C1 segment of cervical spinal cord (tissue), 14 donors: ENCODE measurements at regions not wholly inside any gene's neighbourhood (a gene's known extent, or its start where the extent isn't known, plus 50 kb on each side); places are given as distances from the start of the nearest gene placed in this dataset.
A peak's percentile ranks its signal among the peaks of the same experiment; 100 is the strongest.

Experiments
- DNase-seq, 14 donors: peaks; one replicate each; lab custom pipeline; 2025; lab: John Stamatoyannopoulos, UW

DNA sequence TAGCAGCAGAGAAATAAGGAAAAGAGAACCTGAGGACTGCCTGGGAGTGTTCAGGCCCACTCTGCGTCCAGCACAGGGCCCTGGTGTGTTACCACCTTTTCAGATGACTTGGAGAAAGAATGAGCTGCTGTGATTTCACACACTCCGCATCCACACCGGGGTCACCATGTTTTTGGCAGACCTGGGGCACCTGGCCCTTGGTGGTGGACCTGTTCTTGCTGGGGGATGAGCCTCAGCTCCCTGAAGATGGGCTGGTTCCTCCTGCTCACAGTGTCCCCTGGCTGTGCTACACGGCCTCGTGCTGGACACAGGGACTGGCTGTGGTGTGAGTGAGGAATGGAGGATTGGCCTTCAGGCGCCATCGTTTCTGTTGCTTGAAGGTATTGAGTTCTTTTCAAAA lies 1381.4 kb downstream of the TBC1D22A start:
- DNase-seq: no peak

DNA sequence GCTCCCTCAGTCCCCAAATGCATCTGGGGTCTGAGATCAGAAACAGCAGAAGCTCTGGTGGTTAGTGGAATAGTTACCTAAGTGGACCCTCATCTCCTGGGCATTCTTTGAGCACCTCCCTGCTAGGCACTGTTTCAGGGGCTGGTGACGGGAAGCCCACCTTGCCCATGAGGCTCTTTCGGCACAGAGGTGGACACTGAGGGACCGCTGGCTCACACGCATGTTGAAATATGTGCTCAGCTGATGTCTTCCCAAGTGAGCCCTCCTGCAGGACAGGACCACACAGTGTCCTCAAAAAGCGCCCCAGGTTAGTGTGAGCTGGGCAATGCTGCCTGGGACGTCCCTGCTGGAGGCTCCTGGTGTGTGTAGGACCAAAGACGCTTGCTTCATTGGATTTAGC lies 1379.9 kb downstream of the TBC1D22A start:
- no peak for DNase-seq

DNA sequence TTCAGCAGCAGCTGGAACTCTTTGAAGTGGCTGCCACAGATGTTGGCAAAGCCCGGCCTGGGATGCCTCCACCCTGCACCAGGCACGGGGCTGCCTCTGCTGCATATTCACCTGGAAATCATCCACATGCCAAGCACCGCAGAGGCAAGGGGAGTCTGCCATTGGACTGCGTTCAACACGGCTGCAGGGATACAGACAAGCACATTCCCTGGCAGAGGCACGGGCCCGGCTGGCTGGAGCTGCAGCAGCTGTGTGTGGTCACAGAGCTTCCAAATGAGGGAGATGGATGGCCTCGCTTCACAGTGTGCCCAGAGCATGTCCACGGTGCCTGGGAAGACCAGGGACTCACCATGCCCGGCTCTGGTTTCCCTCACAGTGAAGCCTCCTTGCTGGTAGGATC lies 1378.9 kb downstream of the TBC1D22A start:
- no peak for DNase-seq

GRCh38 chr22:48140261-48140813 lies 1377.9 kb downstream of the TBC1D22A start:
- DNase-seq: no peak

- no peak for DNase-seq
Measured at GRCh38 chr22:48139776-48140175, 1377.3 kb downstream of the TBC1D22A start.

GRCh38 chr22:48138855-48139254 lies 1376.4 kb downstream of the TBC1D22A start:
- no peak for DNase-seq

GRCh38 chr22:48138427-48138826 lies 1376.0 kb downstream of the TBC1D22A start:
- DNase-seq: no peak

GRCh38 chr22:48137640-48138039 lies 1375.2 kb downstream of the TBC1D22A start:
- DNase-seq: no peak

DNA sequence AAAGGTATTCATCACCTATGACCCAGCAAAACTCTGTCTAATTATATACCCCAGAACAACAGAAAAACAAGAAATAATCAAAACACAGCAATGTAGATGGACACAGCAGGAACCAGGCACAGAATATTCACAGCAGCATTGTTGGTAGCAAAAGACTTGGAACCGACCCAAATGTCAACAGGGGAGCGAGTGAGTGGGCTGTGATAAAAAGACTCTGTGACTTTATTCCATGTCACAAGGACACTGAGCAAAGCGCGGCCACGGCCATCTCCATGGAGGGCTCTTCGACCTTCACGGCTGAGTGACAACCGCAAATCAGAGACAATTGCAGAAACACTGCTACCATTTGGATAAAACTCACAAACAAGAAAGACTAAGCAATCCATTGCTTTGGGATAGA lies 1373.1 kb downstream of the TBC1D22A start:
- DNase-seq: peak in 1 of 14 donors; percentile 11

- DNase-seq: no peak
Measured at GRCh38 chr22:48125416-48125815, 1363.0 kb downstream of the TBC1D22A start.

DNA sequence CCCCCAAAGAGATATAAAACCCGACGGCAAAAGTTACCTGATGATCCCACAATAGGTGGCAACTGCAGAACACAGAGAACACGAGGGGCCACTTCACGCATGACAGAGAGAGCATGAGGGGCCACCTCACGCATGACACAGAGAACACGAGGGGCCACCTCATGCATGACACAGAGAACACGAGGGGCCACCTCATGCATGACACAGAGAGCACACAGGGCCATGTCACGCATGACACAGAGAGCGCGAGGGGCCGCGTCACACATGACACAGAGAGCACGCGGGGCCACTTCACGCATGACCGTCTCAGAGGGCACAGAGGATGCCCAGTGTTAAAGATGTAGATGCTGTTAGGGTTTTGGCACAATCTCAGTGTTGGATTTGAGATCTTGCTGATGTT lies 1359.5 kb downstream of the TBC1D22A start:
- DNase-seq: no peak

GRCh38 chr22:48118654-48119053 lies 1356.2 kb downstream of the TBC1D22A start:
- no peak for DNase-seq

DNA sequence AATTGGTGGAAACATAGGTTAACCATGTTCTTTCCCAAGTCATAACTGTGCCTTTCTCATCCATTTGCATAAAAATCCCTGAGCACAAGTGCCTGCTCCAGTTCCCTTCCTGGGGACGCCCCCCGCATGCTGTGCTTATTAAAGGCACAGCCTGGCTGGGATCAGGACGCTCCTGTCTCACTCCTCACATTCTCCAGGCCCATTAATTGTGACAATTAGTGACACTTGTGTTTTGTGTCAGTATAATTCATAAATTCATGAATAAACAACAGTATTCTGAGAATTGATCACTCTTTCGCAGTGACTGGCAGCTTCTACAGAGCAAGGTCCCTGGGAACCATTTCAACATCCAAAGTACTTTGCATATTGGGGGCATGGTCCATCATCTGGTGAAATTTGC lies 1354.4 kb downstream of the TBC1D22A start:
- DNase-seq: no peak

DNA sequence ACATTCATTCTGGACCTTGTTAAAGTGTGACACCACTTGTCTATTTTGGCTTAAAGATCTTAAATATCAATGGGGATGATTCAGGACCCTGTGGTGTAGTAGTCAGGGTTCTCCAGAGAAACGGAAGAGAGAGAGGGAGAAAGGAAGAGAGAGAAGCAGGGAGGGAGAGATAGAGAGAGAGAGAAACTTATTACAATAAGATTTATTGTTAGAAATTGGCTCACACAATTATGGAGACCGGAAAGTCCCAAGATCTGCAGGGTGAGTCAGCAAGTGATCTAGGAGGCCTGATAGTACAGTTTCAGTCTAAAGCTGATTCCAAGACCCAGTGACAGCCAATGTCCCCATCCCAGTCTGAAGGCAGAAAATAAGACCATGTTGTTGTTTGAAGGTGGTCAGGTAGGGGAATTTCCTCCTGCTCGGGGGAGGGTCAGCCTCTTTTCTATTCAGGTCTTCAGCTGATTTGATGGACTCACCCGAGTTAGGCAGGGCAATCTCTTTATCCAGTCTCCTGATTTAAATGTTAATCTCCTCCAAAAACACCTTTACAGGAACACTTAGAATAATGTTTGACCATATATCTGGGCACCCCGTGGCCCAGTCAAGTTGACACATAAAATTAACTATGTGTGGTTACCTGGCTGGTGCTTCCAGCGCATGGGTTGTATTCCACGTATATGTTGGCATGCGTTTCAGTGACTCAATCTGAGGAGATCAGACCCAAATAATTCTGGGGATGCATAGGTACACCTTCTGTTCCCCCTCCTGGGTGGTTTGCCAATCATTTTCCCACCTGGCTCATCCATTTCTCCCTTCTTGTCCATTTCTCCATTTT lies 1350.5 kb downstream of the TBC1D22A start:
- no peak for DNase-seq

DNA sequence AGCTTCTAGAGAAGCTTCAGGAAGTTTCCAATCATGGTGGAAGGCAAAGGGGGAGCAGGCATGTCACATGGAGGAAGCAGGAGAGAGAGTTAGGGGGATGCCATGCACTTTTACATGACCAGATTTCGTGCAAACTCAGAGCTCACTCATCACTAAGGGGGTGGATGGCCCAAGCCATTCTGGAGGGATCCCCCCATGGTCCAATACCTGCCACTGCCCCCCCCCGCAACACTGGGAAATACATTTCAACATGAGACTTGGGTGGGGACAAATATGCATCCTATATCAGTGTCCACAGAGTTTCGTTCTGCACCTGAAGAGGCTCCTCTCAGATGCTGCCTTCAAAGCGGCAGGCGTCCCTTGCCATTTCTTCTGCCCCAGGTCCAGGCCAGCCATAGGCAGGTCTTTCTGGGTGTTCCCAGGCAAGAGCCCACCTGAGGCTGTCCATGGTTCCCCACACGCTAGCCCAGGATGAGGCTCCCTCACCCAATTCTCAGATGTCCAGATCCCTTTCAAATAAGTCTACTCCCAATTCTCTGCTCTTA lies 1344.3 kb downstream of the TBC1D22A start:
- DNase-seq: no peak

GRCh38 chr22:48106215-48106614 lies 1343.8 kb downstream of the TBC1D22A start:
- DNase-seq: no peak

GRCh38 chr22:48105259-48105658 lies 1342.8 kb downstream of the TBC1D22A start:
- DNase-seq: peak in 1 of 14 donors; percentile 73

GRCh38 chr22:48104766-48105165 lies 1342.3 kb downstream of the TBC1D22A start:
- DNase-seq: no peak

- no peak for DNase-seq
Measured at GRCh38 chr22:48104102-48104738, 1341.8 kb downstream of the TBC1D22A start.

DNA sequence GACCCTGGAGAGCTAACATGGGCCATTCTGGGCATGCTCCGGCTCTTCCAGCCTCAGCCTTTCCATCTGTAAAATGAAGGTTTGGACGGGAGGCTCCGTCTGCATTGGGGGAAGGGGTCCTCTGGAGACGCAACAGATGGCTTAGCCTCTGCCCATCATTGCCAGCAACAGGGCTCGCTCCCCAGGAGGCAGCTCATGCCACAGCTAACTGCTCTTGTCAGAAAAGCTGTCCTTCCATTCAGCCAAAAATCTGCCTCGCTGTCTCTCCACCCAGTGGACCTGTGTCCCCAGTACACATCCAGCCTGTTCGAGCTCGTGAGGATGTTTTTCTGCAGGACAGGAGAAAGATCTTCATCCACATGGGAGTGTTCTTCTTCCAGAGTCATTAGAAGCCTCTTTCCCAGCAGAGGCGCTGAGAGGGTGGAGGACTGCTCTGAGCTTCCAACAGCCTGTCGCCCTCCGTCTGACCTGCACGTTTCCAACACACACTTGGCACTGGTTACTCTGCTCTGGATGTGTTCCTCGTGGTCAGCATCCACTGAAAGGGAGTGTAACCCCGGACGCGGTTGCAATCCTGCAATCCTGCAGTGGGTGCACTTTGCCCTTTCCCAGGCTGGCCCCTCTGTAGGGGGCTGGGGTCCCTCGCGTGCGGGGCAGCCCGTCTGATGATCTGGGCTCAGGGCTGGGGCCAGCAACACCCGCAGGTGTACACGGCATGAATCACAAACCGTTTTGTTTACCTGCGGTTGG lies 1340.9 kb downstream of the TBC1D22A start:
- peak in 1 of 14 donors; percentile 40 for DNase-seq

- no peak for DNase-seq
Measured at GRCh38 chr22:48102581-48102980, 1340.1 kb downstream of the TBC1D22A start.

DNA sequence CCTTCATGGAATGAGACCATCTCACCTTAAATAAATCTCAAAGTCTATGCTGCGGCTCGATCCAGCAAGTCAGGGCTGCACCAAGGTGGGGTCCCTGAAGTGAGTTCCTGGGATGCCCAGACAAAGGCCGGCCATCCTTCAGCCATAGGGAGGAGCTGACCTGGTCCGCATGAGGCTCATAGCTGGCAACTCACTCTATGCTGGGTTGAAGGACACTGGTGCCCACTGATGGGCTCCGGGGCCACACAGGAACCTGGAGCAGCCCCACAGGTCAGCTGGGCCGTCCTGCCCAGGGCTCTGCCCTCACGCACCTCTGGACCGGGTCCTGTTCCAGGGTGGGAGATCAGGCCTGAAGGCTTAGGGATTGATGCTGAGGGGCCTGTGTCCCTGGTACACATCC lies 1339.3 kb downstream of the TBC1D22A start:
- no peak for DNase-seq
